ENCODE measurements at regions not wholly inside any gene's neighbourhood (a gene's known extent, or its start where the extent isn't known, plus 50 kb on each side); places are given as distances from the start of the nearest gene placed in this dataset.

DNA sequence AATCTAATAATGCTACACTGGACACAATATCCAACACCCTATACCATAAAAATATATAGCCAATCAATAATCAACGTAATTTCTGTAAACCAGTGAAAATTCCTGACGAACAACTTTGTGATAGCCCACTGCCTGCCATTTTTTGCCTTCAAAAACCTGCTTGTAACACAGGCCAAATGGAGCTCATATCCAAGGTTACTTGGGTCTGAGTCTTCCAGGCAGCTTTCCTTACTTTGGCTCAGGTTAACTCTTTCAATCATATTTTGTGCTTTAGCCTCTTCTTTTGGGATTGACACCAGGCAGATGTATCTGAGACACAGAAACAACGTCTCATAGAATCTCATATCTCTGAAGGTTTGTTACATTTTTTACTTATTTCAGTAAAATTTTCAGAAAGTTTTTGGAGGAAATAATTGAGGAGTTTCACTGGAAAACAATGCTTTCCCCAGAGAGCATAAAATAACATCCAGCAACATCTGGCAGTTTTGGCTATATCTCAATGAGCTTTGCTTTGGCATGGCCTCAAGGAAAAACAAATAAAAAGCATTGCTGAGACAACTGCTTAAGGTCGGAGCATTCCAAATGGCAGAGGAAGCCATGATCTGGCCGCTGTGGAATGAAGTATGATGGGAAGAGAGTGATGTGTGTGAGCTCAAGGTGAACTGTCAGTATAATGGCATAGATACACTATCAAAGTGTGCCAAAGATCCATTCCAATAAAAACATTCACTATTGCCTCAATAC is 162.9 kb upstream of the SPIN4 start:
- TF ChIP-seq GATA1 (IDR thresholded peaks at IDR 0.05; ENCODE audit: low read depth, low read length), result no peak
- TF ChIP-seq POLR2A (IDR thresholded peaks at IDR 0.05; ENCODE audit: low read length), result no peak
